T-helper 2 cell treated with Interferon-gamma antibody and Interleukin-4, amounts not matched to agents 100 ng/mL and 5 ng/mL, for 36 hours (primary cell): ENCODE measurements at regions not wholly inside any gene's neighbourhood (a gene's known extent, or its start where the extent isn't known, plus 50 kb on each side); places are given as distances from the start of the nearest gene placed in this dataset.
"Not testable (repeated sequence)": the region's sequence is repeated elsewhere in the genome, so short reads cannot be mapped to it uniquely, and the experiment has no call there.

Experiments used
- intact Hi-C: fragments of 100-400 bp; cut with micrococcal nuclease; formaldehyde crosslinking; loops from one replicate; pipeline ENCODE4 v1.15.1; 2023

- intact Hi-C loops: no loop called here
Measured at GRCh38 chr5:91535499-91535898, 152.4 kb upstream of the ARRDC3 start.

DNA sequence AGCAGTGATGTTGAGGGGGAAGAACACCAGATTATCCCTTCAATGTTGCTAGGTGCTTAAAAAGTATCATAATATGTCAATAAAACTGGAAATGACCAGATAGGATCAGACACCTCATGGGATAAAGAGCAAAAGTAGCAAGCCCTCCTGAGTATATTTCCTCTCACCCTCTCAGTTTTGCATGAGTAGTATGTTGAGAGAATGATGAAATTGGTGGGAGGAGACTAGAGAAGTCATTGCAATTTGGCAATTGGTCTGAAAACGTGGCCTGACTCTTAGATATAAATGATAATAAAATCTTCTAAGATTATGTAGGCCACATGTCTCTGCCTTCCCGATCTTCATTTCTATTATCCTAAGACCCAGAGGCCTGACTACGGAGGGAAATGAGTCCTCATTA lies 151.2 kb upstream of the ARRDC3 start:
- intact Hi-C loops: no loop called here

- intact Hi-C loops: no loop called here
Measured at GRCh38 chr5:91532779-91533178, 149.7 kb upstream of the ARRDC3 start.

DNA sequence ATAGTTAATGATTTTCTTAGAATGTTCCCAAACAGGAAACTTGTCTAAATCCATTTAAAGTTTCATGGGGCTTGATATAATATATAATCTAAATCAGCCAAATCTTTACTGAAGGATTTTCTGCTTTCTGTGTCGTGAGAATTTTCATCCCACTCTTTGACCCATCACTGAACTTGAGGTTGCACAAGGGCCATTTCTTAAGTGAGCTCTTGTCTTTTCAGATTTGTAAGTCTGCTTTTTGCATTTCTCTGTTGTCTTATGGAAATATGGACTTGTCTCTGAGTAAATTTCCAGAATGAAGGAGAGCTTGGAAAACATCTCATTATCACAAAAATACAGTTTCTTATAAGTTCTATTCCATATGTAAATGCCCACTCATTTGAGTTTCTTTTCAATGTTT lies 149.2 kb upstream of the ARRDC3 start:
- intact Hi-C loops: no loop called here

- intact Hi-C loops: no loop called here
Measured at GRCh38 chr5:91528831-91529230, 145.7 kb upstream of the ARRDC3 start.

DNA sequence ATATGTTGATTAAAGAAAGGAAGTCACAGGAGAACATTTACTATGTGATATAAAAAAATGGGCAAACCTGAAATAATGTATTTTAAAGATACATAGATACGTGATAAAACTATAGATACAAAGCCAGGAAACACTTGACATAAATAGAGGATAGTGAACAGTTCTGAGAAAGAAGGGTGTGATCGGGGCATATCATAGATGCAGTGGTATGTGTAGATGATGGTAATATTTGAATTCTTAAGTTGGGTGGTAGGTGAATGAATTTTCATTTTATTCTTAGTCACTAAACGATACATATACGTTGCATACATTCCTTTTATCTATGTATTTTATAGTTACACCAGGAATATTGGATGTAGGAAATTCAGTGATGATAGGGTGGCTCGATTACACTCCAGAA lies 138.7 kb upstream of the ARRDC3 start:
- intact Hi-C loops: no loop called here

DNA sequence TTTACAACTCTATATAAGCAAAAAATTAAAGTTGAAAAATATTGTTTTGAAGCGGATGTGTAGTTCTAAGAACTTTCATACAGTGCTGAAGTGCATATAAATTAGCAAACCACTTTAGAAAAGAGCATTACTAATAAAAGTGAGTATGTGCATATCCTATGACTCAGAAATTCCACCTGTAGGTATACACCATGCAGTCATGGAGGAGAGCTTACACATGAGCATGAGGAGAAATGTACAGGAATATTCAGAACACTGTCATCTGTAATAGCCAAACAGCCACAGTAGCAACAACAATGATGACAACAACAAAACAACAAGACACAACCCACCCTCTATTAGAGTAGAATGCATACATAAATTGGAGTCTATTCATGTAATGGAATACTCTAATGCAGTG lies 138.2 kb upstream of the ARRDC3 start:
- intact Hi-C loops: no loop called here

DNA sequence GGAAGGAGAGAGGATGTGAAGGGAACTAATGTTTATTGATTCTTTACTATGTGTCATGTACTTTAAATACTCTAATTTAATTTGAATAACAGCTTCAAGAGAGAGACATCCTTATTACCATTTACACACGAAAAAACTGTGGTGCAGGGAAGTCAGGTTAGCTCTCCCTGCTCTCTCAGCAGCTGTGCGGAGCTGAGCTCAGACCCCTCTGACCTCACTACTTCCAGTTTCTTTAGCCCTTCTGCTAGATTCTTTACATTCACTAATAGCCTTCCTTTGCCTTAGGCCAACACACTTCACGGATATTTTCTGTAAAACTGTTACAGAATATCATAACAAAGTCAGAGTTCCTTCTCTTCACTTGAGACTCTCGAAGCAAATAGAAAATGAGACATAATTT lies 131.3 kb upstream of the ARRDC3 start:
- intact Hi-C loops: no loop called here

- intact Hi-C loops: no loop called here
Measured at GRCh38 chr5:91503321-91503720, 120.2 kb upstream of the ARRDC3 start.

DNA sequence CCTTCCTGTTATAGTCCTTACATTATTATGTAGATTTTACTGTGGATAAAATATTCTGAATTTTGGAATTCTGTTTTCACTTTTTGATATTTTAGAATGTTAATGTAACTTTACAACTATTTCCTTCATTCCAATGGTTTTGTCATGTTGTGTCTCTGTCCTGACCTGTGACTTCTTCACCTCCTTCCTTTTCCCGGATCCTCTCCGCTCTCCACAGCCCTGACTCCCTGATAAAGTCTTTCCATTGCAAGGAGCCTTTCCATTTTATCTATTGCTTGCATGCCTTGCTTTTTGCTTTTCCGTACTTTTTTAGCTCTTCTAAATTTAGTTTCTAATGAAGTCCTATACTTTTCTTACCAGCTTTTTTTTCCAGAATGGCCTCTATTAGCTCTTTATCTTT lies 117.6 kb upstream of the ARRDC3 start:
- intact Hi-C loops: no loop called here

DNA sequence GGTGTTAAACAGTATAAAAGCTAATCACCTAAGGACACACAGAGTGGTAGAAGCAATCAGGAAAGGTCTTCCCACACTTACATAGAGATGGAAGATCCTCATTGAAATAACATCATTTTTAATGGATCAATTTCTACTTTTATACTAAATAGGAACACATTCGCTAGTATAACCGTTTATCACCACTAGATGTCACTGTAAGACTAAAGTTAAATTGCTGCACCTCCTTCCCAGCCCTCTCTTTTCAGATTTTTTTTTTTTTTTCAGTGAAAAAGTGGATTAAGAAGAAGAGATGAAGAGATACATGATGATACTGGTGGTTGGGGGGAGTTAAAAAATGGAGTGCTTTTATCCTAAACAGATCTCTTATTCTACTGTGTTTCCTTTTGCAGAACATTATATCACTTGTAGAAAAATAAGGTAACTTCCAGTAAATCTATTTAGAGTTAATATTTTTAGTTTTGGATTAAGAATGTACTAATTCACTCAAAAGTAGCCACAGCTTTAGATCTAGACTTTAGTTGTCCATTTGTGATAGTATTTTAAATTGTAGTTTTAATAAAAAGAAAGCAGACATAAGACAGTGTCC lies 116.9 kb upstream of the ARRDC3 start:
- intact Hi-C loops: loop anchor here (5.0 kb wide), 1 partner anchor 142 kb away; no protein-coding TSS in a partner anchor

- intact Hi-C loops: loop anchor here (5.0 kb wide), 1 partner anchor 147 kb away; no protein-coding TSS in a partner anchor
Measured at GRCh38 chr5:91495699-91496098, 112.6 kb upstream of the ARRDC3 start.

GRCh38 chr5:91494447-91494996 lies 111.4 kb upstream of the ARRDC3 start:
- intact Hi-C loops: no loop called here

GRCh38 chr5:91493086-91493485 lies 110.0 kb upstream of the ARRDC3 start:
- intact Hi-C loops: no loop called here

DNA sequence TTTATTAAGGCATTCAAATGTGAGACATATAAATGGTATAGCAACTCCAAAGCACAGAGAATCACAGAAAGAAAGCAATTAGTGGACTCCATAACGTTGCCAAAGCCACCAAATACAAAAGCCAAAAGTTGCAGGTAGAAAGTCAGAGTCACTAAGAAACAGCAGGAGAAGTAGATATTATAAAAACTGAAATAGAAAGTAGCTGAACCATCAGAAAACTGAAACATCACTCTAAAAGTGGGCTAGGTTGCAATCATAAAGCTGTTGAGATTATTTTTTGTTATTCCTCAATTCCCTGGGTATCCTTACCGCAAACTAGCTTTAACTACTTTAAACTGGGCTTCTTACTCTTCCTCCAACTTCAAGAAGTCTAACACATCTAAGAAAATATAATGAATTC lies 108.1 kb upstream of the ARRDC3 start:
- intact Hi-C loops: no loop called here

- intact Hi-C loops: no loop called here
Measured at GRCh38 chr5:91490316-91490715, 107.2 kb upstream of the ARRDC3 start.

DNA sequence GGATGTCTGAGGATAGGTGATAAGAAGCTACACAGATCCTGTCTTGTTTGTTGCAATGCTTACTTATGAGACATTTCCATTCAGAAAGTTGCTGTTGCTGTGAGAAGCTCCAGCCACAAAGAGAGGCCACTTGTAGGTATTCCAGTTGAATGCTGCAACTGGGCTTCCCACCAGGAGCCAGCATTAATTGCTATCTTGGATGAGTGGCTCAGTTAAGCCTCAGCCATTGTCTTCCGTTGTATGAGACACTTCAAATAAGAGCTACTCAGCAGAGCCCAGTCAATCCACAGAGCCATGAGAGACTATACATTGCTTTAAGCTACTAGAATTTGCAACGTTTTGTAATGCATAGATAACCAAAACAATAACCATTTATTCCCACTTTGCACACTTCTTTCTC lies 104.3 kb upstream of the ARRDC3 start:
- intact Hi-C loops: no loop called here

- intact Hi-C loops: no loop called here
Measured at GRCh38 chr5:91486638-91487037, 103.5 kb upstream of the ARRDC3 start.

DNA sequence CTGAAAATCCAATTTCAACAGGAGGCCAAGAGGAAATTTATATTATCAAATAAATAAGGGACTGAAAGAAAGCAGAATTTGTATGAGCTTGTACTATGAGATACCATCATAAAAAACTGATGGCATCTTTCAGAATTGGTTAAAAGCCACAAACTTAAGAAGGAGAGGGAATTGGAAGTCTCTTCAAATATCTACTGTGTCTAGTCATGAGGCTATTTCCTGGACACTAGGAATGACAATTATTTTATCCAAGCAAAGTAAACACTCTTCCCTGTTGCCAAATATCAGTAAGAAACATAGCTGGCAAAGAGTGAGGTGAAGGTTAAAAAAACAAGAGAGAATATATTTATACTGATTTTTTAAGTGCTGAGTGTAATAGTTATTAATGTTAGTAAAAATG lies 101.5 kb upstream of the ARRDC3 start:
- intact Hi-C loops: no loop called here

GRCh38 chr5:91479376-91479775 lies 96.3 kb upstream of the ARRDC3 start:
- intact Hi-C loops: not testable (repeated sequence)

DNA sequence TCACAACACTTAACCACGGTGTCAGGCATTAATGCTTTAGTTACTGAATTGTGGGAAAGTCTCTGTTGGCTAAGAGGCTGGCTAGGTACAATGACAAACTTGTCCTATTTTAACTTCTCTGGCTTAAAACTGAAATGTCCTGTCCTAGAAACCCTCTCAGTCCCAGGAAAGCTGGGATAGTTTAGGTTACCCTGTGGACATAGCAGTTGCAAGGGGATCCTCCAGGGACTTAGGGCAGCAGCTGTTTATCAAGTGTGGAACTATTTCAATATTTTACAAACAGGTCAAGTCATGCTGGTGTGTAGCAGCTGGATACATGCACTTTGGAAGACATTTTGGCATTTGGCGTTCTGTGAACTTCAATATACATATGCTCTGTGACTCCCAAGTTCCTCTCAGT lies 95.0 kb upstream of the ARRDC3 start:
- intact Hi-C loops: no loop called here

DNA sequence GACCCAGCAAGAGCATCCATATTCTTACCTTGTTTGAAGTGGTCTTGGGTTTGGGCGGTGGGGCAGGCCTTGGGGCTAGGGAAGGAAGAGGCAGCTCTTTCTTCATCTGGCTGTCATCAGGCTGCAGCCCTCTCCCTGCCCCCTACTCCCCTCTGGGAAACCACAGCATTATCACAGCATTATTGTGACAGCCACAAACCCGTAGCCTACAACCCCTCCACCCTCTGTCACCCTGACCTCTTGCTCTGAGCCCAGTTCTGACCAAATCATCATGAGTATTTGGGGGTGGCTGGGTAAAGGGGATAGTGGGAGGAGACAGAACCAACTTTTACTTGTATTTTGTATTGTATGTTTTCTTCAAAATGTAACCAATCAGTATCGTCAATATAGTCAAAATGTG lies 94.3 kb upstream of the ARRDC3 start:
- intact Hi-C loops: no loop called here

GRCh38 chr5:91474201-91474600 lies 91.1 kb upstream of the ARRDC3 start:
- intact Hi-C loops: no loop called here

DNA sequence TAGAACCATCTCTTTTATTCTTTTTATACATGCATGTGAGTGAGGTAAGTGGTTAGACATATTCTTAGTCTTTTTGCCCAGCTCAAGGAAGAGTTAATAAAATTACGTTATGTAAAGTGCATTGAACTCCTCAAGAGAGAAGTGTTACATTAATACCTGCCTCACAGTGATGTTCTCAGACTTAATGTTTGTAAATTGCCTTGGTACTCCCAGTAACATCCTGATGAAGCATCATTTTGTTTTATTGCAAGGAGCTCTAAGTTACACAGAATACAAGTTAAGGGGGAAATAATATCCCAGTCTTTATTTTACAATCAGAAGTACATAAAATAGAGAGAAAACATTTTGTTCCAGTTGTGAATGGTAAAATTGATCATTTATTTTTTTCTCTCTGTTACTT lies 89.5 kb upstream of the ARRDC3 start:
- intact Hi-C loops: no loop called here
